Fibroblast of mammary gland (primary cell): ENCODE measurements at regions not wholly inside any gene's neighbourhood (a gene's known extent, or its start where the extent isn't known, plus 50 kb on each side); places are given as distances from the start of the nearest gene placed in this dataset.
A peak's percentile ranks its signal among the peaks of the same experiment; 100 is the strongest.
"Not testable (repeated sequence)": the region's sequence is repeated elsewhere in the genome, so short reads cannot be mapped to it uniquely, and the experiment has no call there.

Experiments used
- DNase-seq: peaks from one replicate; pipeline ENCODE4 v3.0.0-alpha.2; 2010; ENCODE audit warnings: low read depth
- H3K4me3 ChIP-seq: 2 replicates; pipeline ENCODE4 v1.5.1; 2011; ENCODE audit warnings: low read depth, mild to moderate bottlenecking, low read length, moderate library complexity; ENCODE audit not compliant: control insufficient read depth
- CTCF ChIP-seq: conservative IDR thresholded peaks from 2 replicates; pipeline ENCODE4 v1.5.1; 2011; ENCODE audit warnings: low read depth, low read length, inconsistent platforms; ENCODE audit not compliant: control insufficient read depth, insufficient read depth

DNA sequence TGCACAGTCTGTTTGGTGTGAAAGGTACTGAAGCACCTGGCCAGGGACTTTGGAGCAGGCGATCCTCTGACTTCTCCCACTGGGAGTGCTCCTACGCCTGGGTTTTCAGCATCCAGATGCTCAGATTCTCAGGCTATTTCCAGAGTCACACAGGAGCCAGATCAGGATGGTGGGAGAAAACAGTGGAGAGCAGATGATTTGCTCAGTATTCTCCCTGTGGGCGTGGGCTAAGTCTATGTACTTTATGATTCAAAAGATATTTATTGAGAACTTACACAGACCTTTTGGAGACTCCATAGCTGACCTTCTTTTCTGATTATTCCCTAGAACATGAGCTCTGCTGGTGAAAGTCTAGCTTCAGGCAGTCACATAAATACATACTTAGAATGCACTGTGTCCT, 134.6 kb downstream of the TENT5C start:
- no peak overlapping the region for H3K4me3 ChIP-seq
- TF ChIP-seq CTCF: no peak
- no peak for DNase-seq

DNA sequence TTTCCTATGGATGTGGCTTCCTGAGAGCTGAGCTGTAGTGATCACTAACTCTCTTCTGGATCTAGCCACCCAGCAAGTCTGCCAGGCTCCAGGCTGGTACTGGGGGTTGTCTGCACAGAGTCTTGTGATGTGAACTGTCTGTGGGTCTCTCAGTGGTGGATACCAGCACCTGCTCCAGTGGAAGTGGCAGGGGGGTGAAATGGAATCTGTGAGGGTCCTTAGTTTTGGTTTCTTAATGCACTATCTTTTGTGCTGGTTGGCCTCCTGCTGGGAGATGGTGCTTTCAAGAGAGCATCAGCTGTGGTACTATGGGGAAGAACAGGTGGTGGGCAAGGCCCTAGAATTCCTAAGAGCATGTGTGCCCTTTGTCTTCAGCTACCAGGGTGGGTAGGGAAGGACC, 140.7 kb downstream of the TENT5C start:
- DNase-seq, H3K4me3 ChIP-seq: not testable (repeated sequence)

DNA sequence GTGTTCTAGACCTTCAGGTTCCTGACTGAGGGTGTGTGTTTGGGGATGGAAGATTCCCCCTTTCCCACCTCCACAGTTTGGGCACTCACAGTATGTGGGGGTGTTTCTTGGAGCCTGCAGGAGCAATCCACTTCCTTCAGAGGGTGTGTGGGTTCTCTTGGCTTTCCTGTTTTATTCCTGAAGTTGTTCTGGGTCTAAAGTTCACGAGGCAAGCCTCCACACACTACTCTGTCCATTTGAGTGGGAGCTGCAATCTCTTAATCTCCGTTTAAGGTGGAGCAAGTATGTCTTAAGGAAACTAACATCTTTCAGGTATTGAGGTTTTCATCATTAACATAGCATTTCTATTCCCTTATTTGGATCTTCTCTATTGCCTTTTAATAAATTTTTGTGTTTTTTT, 141.8 kb downstream of the TENT5C start:
- TF ChIP-seq CTCF: no peak
- DNase-seq: no peak
- no peak overlapping the region for H3K4me3 ChIP-seq

GRCh38 chr1:117751321-117751720, 145.5 kb downstream of the TENT5C start:
- peak; percentile 24 for DNase-seq
- H3K4me3 ChIP-seq: no peak overlapping the region
- no peak for TF ChIP-seq CTCF

DNA sequence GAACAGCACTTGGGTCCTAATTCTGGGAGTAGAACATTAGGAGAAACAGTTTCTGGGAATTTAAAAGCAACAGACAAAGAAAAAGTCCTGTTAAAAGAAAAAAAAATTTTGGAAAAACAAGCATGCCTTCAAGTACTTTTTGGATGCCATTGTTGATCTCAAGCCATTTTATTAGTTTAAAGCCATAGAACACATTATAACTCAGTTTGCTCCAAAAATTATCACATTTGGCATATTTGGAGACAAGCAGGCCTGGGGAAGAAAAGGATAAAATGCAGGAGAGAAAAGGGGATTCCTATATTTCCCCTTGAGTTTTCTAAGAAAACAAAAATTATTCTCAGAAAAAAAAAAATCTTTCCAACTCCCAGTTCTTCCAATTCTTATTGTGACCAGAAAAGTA, 146.8 kb downstream of the TENT5C start:
- DNase-seq: no peak
- H3K4me3 ChIP-seq: no peak overlapping the region
- no peak for TF ChIP-seq CTCF

- TF ChIP-seq CTCF: no peak
- no peak for DNase-seq
- H3K4me3 ChIP-seq: no peak overlapping the region
Observed at GRCh38 chr1:117753232-117753631, 147.4 kb downstream of the TENT5C start.

GRCh38 chr1:117753652-117754051, 147.8 kb downstream of the TENT5C start:
- no peak for TF ChIP-seq CTCF
- DNase-seq: peak; percentile 73
- H3K4me3 ChIP-seq: peak overlapping the region; percentile 19
